Neural progenitor cell (in vitro differentiated cells): ENCODE measurements at regions not wholly inside any gene's neighbourhood (a gene's known extent, or its start where the extent isn't known, plus 50 kb on each side); places are given as distances from the start of the nearest gene placed in this dataset.

ENCODE experiments used
- EZH2phosphoT487 ChIP-seq: fragments of 200-600 bp; sonication (generic); IDR thresholded peaks from 2 replicates; pipeline ENCODE4 v1.6.1; 2017; ENCODE audit warnings: antibody characterized with exemption
- TF ChIP-seq, protein P1 (sequence below): fragments of 200-600 bp; sonication (generic); IDR thresholded peaks from 2 replicates; pipeline ENCODE4 v1.5.1; 2017; ENCODE audit warnings: antibody characterized with exemption, mild to moderate bottlenecking

DNA sequence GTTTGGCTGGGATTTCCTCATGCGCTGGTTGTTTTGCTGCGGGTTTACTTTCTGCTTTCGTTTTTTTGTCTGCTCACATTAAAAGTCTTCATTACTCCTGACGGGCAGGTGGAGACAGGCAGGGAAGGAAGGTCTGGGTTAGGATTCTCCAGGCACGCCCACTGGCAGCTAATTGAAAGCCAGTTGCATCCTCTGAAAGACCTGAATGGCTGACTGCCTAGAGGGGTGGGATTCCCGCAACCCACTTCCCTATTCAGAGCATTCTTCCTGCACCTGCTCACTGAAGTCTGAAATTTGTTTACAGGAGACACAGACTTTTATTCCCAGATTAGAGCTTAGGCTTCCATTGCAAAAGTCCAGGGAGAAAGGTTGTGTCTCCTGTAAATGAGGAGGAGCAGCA is 172.0 kb downstream of the UQCRFS1 start:
- TF ChIP-seq, protein P1, sequence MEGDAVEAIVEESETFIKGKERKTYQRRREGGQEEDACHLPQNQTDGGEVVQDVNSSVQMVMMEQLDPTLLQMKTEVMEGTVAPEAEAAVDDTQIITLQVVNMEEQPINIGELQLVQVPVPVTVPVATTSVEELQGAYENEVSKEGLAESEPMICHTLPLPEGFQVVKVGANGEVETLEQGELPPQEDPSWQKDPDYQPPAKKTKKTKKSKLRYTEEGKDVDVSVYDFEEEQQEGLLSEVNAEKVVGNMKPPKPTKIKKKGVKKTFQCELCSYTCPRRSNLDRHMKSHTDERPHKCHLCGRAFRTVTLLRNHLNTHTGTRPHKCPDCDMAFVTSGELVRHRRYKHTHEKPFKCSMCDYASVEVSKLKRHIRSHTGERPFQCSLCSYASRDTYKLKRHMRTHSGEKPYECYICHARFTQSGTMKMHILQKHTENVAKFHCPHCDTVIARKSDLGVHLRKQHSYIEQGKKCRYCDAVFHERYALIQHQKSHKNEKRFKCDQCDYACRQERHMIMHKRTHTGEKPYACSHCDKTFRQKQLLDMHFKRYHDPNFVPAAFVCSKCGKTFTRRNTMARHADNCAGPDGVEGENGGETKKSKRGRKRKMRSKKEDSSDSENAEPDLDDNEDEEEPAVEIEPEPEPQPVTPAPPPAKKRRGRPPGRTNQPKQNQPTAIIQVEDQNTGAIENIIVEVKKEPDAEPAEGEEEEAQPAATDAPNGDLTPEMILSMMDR: no peak
- no peak for TF ChIP-seq EZH2phosphoT487
